ENCODE measurements at regions not wholly inside any gene's neighbourhood (a gene's known extent, or its start where the extent isn't known, plus 50 kb on each side); places are given as distances from the start of the nearest gene placed in this dataset.

GRCh38 chr11:122345586-122345985 lies 229.6 kb upstream of the BLID start:
- TF ChIP-seq CBX5 (IDR thresholded peaks at IDR 0.05; ENCODE audit: low read depth, low read length) (no peak), POLR2AphosphoS5 (IDR thresholded peaks at IDR 0.05; ENCODE audit: low read depth, low read length) (no peak), POLR2A (IDR thresholded peaks at IDR 0.05; ENCODE audit: control extremely low read depth in 1 of 2, low read depth in 2 of 2, low read length in 2 of 2) (no peak), USF2 (IDR thresholded peaks at IDR 0.05; ENCODE audit: low read length) (no peak), MAX (IDR thresholded peaks at IDR 0.05) (no peak), CTCF (IDR thresholded peaks at IDR 0.05; ENCODE audit: control extremely low read depth in 1 of 3, insufficient read depth in 1 of 3, low read depth in 1 of 3, low read length in 3 of 3) (no peak)

Data from H1 (cell line).